ENCODE measurements at regions not wholly inside any gene's neighbourhood (a gene's known extent, or its start where the extent isn't known, plus 50 kb on each side); places are given as distances from the start of the nearest gene placed in this dataset.

DNA sequence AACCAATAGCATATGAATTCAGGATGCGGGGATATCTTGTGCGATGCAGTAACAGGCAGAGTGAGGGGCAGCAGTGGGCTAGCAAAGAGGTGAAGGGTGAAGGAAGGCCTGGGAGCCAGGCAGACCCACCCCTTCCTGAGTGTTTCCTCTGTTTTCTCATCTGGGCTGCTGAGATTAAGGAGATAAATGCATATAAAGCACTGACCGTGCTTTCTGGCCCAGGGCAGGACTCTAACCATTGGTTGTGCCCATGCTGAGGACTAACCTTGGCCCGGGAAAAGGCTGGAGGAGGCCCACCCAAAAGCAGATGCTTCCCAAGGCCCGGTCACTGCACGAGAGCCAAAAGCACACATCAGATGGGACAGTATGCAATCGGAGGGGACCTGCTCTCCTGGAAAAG is 87.6 kb downstream of the PSMG1 start:
- Histone ChIP-seq H3K27me3 (ENCODE audit: control insufficient read depth in 2 of 2, insufficient read depth in 2 of 2, low read length in 2 of 2) (no peaks in the 10 kb centered on the region), H3K36me3 (ENCODE audit: control insufficient read depth in 2 of 2, extremely low read depth in 1 of 2, insufficient read depth in 2 of 2, low read length in 2 of 2) (no peaks in the 10 kb centered on the region), H3K27ac (ENCODE audit: insufficient read depth, low read depth, low read length) (no peak overlapping the region), H3K9me1 (replicated peaks; ENCODE audit: control insufficient read depth, extremely low read depth, insufficient read depth, low read length) (no peaks in the 10 kb centered on the region), H3K79me2 (ENCODE audit: control insufficient read depth, insufficient read depth, low read length) (no peaks in the 10 kb centered on the region), H3K4me3 (replicated peaks in 1 of 3; ENCODE audit: insufficient read depth in 1 of 3, low read depth in 1 of 3, low read length in 3 of 3) (no peak overlapping the region), H2AFZ (ENCODE audit: low read depth, low read length) (peak overlapping the region; percentile 35), H3K4me2 (ENCODE audit: insufficient read depth, low read length) (no peak overlapping the region), H4K20me1 (replicated peaks; ENCODE audit: control insufficient read depth, extremely low read depth, insufficient read depth, low read length) (no peaks in the 10 kb centered on the region), H3K9me3 (replicated peaks; ENCODE audit: control insufficient read depth, insufficient read depth, low read length) (no peaks in the 10 kb centered on the region), H3K4me1 (ENCODE audit: control insufficient read depth, extremely low read depth, insufficient read depth, low read length) (peaks cover 13% of the 10 kb centered on the region), H3K9ac (replicated peaks; ENCODE audit: extremely low read depth, insufficient read depth, low read length) (no peak overlapping the region)
- BruUV-seq (replicated peaks), result no TSS peak
- CTCF ChIA-PET, result interaction anchor here (1.1 kb wide), 1 partner anchor 9 kb away, joined by 4 read pairs; no protein-coding TSS in a partner anchor
- intact Hi-C loops (cut with micrococcal nuclease) (no loop called here), dilution Hi-C loops (cut with MboI; ENCODE audit: extremely low pct_ligation_motif_present, low sequenced_read_pairs) (no loop called here)
- POLR2A ChIA-PET, result interaction anchor here (0.7 kb wide), 1 partner anchor 326 kb away, joined by 4 read pairs; no protein-coding TSS in a partner anchor
- peak; percentile 58 for TF ChIP-seq GATA2 (IDR thresholded peaks at IDR 0.05; ENCODE audit: insufficient read depth, insufficient read length, low read depth, low read length)
- no peak for TF ChIP-seq POLR2AphosphoS5 (IDR thresholded peaks at IDR 0.05; ENCODE audit: insufficient read depth, low read depth, low read length)
- FAIRE-seq (no peak), DNase-seq (ENCODE audit: low read depth, low spot score) (peak; percentile 50)

DNA sequence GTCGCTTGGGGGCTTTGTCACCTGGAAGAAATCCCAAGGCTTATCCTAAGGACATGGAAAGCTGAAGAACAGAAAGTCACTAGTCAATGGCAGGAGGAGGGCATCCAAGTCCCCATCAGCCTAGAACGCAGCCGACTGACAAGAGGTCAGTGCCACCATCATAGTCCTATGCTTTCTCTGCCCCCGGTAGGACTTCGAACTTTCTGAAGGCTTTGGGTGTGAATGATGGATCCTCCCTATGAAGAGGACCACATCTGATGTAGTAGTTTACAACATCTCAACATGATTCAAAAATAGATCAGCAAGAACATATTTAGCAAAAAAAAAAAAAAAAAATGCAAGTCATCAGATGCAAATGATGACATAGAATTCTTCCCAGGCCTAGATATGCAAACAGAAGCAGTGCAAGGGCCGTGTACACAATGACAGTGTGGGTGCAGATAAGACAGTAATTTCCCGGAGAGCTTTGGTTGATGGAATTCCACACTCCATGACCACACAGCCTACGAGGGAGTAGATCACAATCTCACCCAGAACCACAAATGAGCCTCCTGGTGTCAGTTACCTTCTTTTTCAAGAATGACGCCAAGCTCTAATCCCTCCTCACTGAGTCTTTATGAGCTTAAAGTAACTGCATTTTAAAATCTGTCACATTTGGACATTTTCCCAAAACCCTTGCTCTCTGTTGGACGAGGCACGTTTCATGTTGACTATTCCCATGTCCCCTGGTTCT is 88.2 kb downstream of the PSMG1 start:
- dilution Hi-C loops (cut with MboI; ENCODE audit: extremely low pct_ligation_motif_present, low sequenced_read_pairs), result no loop called here
- Histone ChIP-seq H3K9ac (replicated peaks; ENCODE audit: extremely low read depth, insufficient read depth, low read length) (no peak overlapping the region), H3K9me1 (replicated peaks; ENCODE audit: control insufficient read depth, extremely low read depth, insufficient read depth, low read length) (no peaks in the 10 kb centered on the region), H3K9me3 (replicated peaks; ENCODE audit: control insufficient read depth, insufficient read depth, low read length) (no peaks in the 10 kb centered on the region), H3K27me3 (ENCODE audit: control insufficient read depth in 2 of 2, insufficient read depth in 2 of 2, low read length in 2 of 2) (no peaks in the 10 kb centered on the region), H2AFZ (ENCODE audit: low read depth, low read length) (peak overlapping the region; percentile 35), H4K20me1 (replicated peaks; ENCODE audit: control insufficient read depth, extremely low read depth, insufficient read depth, low read length) (no peaks in the 10 kb centered on the region), H3K27ac (ENCODE audit: insufficient read depth, low read depth, low read length) (no peak overlapping the region), H3K79me2 (ENCODE audit: control insufficient read depth, insufficient read depth, low read length) (no peaks in the 10 kb centered on the region), H3K36me3 (ENCODE audit: control insufficient read depth in 2 of 2, extremely low read depth in 1 of 2, insufficient read depth in 2 of 2, low read length in 2 of 2) (no peaks in the 10 kb centered on the region), H3K4me1 (ENCODE audit: control insufficient read depth, extremely low read depth, insufficient read depth, low read length) (peaks cover 13% of the 10 kb centered on the region), H3K4me3 (replicated peaks in 1 of 3; ENCODE audit: insufficient read depth in 1 of 3, low read depth in 1 of 3, low read length in 3 of 3) (no peak overlapping the region), H3K4me2 (ENCODE audit: insufficient read depth, low read length) (no peak overlapping the region)
- intact Hi-C loops (cut with micrococcal nuclease), result no loop called here
- FAIRE-seq, result no peak
- CTCF ChIA-PET, result no interaction called here
- DNase-seq (ENCODE audit: low read depth, low spot score), result peak; percentile 12
- no peak for TF ChIP-seq MYC (IDR thresholded peaks at IDR 0.05; ENCODE audit: low read depth, low read length)
- TF ChIP-seq, protein P1, sequence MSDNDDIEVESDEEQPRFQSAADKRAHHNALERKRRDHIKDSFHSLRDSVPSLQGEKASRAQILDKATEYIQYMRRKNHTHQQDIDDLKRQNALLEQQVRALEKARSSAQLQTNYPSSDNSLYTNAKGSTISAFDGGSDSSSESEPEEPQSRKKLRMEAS (IDR thresholded peaks at IDR 0.05; ENCODE audit: insufficient read depth, insufficient read length), result no peak
- no peak for TF ChIP-seq POLR2A (IDR thresholded peaks at IDR 0.05; ENCODE audit: low read depth, low read length)
- TF ChIP-seq FOS (IDR thresholded peaks at IDR 0.05; ENCODE audit: borderline replicate concordance, insufficient read depth, low read length), result no peak
- no peak for TF ChIP-seq EZH2 (IDR thresholded peaks at IDR 0.05; ENCODE audit: borderline replicate concordance, low read depth, low read length, severe bottlenecking)
- TF ChIP-seq, protein P2, sequence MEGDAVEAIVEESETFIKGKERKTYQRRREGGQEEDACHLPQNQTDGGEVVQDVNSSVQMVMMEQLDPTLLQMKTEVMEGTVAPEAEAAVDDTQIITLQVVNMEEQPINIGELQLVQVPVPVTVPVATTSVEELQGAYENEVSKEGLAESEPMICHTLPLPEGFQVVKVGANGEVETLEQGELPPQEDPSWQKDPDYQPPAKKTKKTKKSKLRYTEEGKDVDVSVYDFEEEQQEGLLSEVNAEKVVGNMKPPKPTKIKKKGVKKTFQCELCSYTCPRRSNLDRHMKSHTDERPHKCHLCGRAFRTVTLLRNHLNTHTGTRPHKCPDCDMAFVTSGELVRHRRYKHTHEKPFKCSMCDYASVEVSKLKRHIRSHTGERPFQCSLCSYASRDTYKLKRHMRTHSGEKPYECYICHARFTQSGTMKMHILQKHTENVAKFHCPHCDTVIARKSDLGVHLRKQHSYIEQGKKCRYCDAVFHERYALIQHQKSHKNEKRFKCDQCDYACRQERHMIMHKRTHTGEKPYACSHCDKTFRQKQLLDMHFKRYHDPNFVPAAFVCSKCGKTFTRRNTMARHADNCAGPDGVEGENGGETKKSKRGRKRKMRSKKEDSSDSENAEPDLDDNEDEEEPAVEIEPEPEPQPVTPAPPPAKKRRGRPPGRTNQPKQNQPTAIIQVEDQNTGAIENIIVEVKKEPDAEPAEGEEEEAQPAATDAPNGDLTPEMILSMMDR (IDR thresholded peaks at IDR 0.05; ENCODE audit: extremely low read depth in 1 of 2, insufficient read depth in 1 of 2, low read depth in 1 of 2, low read length in 2 of 2), result no peak
- TF ChIP-seq POLR2AphosphoS5 (IDR thresholded peaks at IDR 0.05; ENCODE audit: insufficient read depth, low read depth, low read length), result no peak
- BruUV-seq (replicated peaks), result no TSS peak
- POLR2A ChIA-PET, result interaction anchor here (0.7 kb wide), 1 partner anchor 326 kb away, joined by 4 read pairs; no protein-coding TSS in a partner anchor

Data from endothelial cell of umbilical vein (primary cell).